ENCODE measurements at regions not wholly inside any gene's neighbourhood (a gene's known extent, or its start where the extent isn't known, plus 50 kb on each side); places are given as distances from the start of the nearest gene placed in this dataset.

DNA sequence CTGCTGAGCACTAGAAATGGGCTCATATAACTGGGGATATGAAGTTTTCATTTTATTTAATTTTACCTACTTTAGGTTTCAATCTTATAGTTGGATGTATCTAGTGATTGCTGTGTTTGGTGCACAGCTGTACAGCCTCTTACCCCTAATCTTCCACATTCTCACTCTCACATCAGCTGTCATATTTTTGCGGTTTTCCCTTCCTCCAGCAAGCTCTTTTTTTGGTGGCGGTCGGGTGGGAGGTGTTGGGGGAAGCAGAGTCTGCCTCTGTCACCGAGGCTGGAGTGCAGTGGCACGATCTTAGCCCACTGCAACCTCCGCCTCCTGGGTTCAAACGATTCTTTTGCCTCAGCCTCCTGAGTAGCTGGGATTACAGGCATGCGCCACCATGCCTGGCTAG lies 445.1 kb upstream of the ISX start:
- no peak overlapping the region for H2AFZ ChIP-seq (ENCODE audit: low read depth, low read length, poor library complexity, severe bottlenecking)
- ATAC-seq = no peak
- RAD21 ChIA-PET (ENCODE audit: low non-redundant PET in 1 of 2, low total read pairs in 2 of 2, uncharacterized antibody in 2 of 2, unreplicated experiment in 2 of 2) = no interaction called here
- no peak for DNase-seq (ENCODE audit: low read depth, low spot score)
- H3K9ac ChIP-seq (ENCODE audit: low read length) = no peak overlapping the region
- TF ChIP-seq YY1 (IDR thresholded peaks at IDR 0.05; ENCODE audit: extremely low read depth, insufficient replicate concordance, low read depth, low read length) (no peak), POLR2A (IDR thresholded peaks at IDR 0.05; ENCODE audit: borderline replicate concordance, extremely low read depth, insufficient read depth, insufficient read length) (no peak), ELF1 (IDR thresholded peaks at IDR 0.05; ENCODE audit: borderline replicate concordance, low read depth) (no peak), ZNF274 (IDR thresholded peaks at IDR 0.05; ENCODE audit: low read depth, low read length) (no peak), EZH2phosphoT487 (IDR thresholded peaks at IDR 0.05; ENCODE audit: borderline replicate concordance) (no peak), SRF (IDR thresholded peaks at IDR 0.05; ENCODE audit: low read depth) (no peak), SIN3A (IDR thresholded peaks at IDR 0.05; ENCODE audit: low read depth) (no peak), POLR2AphosphoS5 (IDR thresholded peaks at IDR 0.05; ENCODE audit: low read depth, low read length) (no peak), CEBPB (IDR thresholded peaks at IDR 0.05; ENCODE audit: low read depth) (no peak), RAD21 (IDR thresholded peaks at IDR 0.05; ENCODE audit: low read depth) (no peak), ZFX (IDR thresholded peaks at IDR 0.05) (no peak), CBX3 (IDR thresholded peaks at IDR 0.05; ENCODE audit: low read depth) (no peak), SP1 (IDR thresholded peaks at IDR 0.05; ENCODE audit: low read depth) (no peak)
- TF ChIP-seq, protein P1, sequence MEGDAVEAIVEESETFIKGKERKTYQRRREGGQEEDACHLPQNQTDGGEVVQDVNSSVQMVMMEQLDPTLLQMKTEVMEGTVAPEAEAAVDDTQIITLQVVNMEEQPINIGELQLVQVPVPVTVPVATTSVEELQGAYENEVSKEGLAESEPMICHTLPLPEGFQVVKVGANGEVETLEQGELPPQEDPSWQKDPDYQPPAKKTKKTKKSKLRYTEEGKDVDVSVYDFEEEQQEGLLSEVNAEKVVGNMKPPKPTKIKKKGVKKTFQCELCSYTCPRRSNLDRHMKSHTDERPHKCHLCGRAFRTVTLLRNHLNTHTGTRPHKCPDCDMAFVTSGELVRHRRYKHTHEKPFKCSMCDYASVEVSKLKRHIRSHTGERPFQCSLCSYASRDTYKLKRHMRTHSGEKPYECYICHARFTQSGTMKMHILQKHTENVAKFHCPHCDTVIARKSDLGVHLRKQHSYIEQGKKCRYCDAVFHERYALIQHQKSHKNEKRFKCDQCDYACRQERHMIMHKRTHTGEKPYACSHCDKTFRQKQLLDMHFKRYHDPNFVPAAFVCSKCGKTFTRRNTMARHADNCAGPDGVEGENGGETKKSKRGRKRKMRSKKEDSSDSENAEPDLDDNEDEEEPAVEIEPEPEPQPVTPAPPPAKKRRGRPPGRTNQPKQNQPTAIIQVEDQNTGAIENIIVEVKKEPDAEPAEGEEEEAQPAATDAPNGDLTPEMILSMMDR (IDR thresholded peaks at IDR 0.05 in 2 of 3, conservative IDR thresholded peaks at IDR 0.05 in 1 of 3; ENCODE audit: borderline replicate concordance in 1 of 3, insufficient read depth in 1 of 3, low read depth in 2 of 3, low read length in 2 of 3) = no peak
- TF ChIP-seq, protein P2, sequence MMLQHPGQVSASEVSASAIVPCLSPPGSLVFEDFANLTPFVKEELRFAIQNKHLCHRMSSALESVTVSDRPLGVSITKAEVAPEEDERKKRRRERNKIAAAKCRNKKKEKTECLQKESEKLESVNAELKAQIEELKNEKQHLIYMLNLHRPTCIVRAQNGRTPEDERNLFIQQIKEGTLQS (IDR thresholded peaks at IDR 0.05) = no peak
- TF ChIP-seq, protein P3, sequence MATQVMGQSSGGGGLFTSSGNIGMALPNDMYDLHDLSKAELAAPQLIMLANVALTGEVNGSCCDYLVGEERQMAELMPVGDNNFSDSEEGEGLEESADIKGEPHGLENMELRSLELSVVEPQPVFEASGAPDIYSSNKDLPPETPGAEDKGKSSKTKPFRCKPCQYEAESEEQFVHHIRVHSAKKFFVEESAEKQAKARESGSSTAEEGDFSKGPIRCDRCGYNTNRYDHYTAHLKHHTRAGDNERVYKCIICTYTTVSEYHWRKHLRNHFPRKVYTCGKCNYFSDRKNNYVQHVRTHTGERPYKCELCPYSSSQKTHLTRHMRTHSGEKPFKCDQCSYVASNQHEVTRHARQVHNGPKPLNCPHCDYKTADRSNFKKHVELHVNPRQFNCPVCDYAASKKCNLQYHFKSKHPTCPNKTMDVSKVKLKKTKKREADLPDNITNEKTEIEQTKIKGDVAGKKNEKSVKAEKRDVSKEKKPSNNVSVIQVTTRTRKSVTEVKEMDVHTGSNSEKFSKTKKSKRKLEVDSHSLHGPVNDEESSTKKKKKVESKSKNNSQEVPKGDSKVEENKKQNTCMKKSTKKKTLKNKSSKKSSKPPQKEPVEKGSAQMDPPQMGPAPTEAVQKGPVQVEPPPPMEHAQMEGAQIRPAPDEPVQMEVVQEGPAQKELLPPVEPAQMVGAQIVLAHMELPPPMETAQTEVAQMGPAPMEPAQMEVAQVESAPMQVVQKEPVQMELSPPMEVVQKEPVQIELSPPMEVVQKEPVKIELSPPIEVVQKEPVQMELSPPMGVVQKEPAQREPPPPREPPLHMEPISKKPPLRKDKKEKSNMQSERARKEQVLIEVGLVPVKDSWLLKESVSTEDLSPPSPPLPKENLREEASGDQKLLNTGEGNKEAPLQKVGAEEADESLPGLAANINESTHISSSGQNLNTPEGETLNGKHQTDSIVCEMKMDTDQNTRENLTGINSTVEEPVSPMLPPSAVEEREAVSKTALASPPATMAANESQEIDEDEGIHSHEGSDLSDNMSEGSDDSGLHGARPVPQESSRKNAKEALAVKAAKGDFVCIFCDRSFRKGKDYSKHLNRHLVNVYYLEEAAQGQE (IDR thresholded peaks at IDR 0.05; ENCODE audit: low read depth) = no peak
- TF ChIP-seq, protein P4, sequence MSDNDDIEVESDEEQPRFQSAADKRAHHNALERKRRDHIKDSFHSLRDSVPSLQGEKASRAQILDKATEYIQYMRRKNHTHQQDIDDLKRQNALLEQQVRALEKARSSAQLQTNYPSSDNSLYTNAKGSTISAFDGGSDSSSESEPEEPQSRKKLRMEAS (IDR thresholded peaks at IDR 0.05) = no peak
- TF ChIP-seq, protein P5, sequence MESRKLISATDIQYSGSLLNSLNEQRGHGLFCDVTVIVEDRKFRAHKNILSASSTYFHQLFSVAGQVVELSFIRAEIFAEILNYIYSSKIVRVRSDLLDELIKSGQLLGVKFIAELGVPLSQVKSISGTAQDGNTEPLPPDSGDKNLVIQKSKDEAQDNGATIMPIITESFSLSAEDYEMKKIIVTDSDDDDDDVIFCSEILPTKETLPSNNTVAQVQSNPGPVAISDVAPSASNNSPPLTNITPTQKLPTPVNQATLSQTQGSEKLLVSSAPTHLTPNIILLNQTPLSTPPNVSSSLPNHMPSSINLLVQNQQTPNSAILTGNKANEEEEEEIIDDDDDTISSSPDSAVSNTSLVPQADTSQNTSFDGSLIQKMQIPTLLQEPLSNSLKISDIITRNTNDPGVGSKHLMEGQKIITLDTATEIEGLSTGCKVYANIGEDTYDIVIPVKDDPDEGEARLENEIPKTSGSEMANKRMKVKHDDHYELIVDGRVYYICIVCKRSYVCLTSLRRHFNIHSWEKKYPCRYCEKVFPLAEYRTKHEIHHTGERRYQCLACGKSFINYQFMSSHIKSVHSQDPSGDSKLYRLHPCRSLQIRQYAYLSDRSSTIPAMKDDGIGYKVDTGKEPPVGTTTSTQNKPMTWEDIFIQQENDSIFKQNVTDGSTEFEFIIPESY (IDR thresholded peaks at IDR 0.05; ENCODE audit: extremely low read depth, insufficient replicate concordance, low read length) = no peak
- no peak overlapping the region for H3K27ac ChIP-seq (ENCODE audit: low read depth, low read length)
- no peaks in the 10 kb centered on the region for H3K9me2 ChIP-seq (ENCODE audit: insufficient read depth)
- no peaks in the 10 kb centered on the region for H3K4me1 ChIP-seq (ENCODE audit: control insufficient read depth in 1 of 2, insufficient read depth in 2 of 2, low read length in 2 of 2)
- BruUV-seq (replicated peaks) = no TSS peak
- POLR2A ChIA-PET = no interaction called here
- H3K36me3 ChIP-seq (ENCODE audit: control insufficient read depth in 1 of 2, insufficient read depth in 2 of 2, low read length in 2 of 2) = no peaks in the 10 kb centered on the region
- H3K9me3 ChIP-seq (ENCODE audit: control insufficient read depth in 1 of 2, insufficient read depth in 1 of 2, low read depth in 1 of 2, low read length in 2 of 2) = peaks cover 5 to 10% of the 10 kb centered on the region in 2 experiments; a peak in 2 of 4 replicates
- H4K20me1 ChIP-seq (ENCODE audit: insufficient read depth) = no peaks in the 10 kb centered on the region
- no peaks in the 10 kb centered on the region for H3K27me3 ChIP-seq (ENCODE audit: insufficient read depth, low read length)
- no peak overlapping the region for H3K4me3 ChIP-seq (replicated peaks in 1 of 2; ENCODE audit: low read depth in 1 of 2, low read length in 2 of 2)
- H3K79me2 ChIP-seq (ENCODE audit: insufficient read depth, low read length) = no peaks in the 10 kb centered on the region
- intact Hi-C loops (cut with micrococcal nuclease) = no loop called here
- no peak overlapping the region for H3K4me2 ChIP-seq (ENCODE audit: low read length)
- CTCF ChIA-PET = no interaction called here
